Naive B cell (primary cell): ENCODE measurements at regions not wholly inside any gene's neighbourhood (a gene's known extent, or its start where the extent isn't known, plus 50 kb on each side); places are given as distances from the start of the nearest gene placed in this dataset.

ENCODE experiments used
- ATAC-seq, 2 donors: fragments of 150-1000 bp; cut with Tn5 transposase; 2 replicates each; pipeline ENCODE4 v1.10.0; 2021; ENCODE audit warnings: low read depth in 2 of 2, mild to moderate bottlenecking in 2 of 2, moderate library complexity in 2 of 2
- DNase-seq: peaks from one replicate; pipeline ENCODE4 v3.0.0; 2022
- H3K27ac Mint-ChIP-seq, 6 donors: one replicate each; pipeline ENCODE4 v1.8.0; 2020 to 2022; ENCODE audit warnings: mild to moderate bottlenecking in 6 of 6, mixed read lengths in 6 of 6, moderate library complexity in 5 of 6, inconsistent platforms in 2 of 6
- H3K27me3 Mint-ChIP-seq, 3 donors: one replicate each; pipeline ENCODE4 v1.8.0; 2021 to 2022; ENCODE audit warnings: mixed read lengths in 3 of 3, mild to moderate bottlenecking in 1 of 3
- H3K36me3 Mint-ChIP-seq, 2 donors: one replicate each; pipeline ENCODE4 v1.8.0; 2020 to 2022; ENCODE audit warnings: mixed read lengths in 2 of 2, inconsistent platforms in 1 of 2, mild to moderate bottlenecking in 1 of 2
- H3K4me1 Mint-ChIP-seq, 3 donors: one replicate each; pipeline ENCODE4 v1.8.0; 2020 to 2022; ENCODE audit warnings: mixed read lengths in 3 of 3, inconsistent platforms in 1 of 3, mild to moderate bottlenecking in 1 of 3, moderate library complexity in 1 of 3
- H3K4me3 Mint-ChIP-seq, 8 donors: one replicate each; pipeline ENCODE4 v1.8.0; 2020 to 2022; ENCODE audit warnings: mild to moderate bottlenecking in 8 of 8, mixed read lengths in 8 of 8, moderate library complexity in 8 of 8, inconsistent platforms in 2 of 8
- H3K9me3 Mint-ChIP-seq, 7 donors: one replicate each; pipeline ENCODE4 v1.8.0; 2020 to 2022; ENCODE audit warnings: mixed read lengths in 7 of 7, mild to moderate bottlenecking in 5 of 7, inconsistent platforms in 2 of 7, moderate library complexity in 1 of 7

DNA sequence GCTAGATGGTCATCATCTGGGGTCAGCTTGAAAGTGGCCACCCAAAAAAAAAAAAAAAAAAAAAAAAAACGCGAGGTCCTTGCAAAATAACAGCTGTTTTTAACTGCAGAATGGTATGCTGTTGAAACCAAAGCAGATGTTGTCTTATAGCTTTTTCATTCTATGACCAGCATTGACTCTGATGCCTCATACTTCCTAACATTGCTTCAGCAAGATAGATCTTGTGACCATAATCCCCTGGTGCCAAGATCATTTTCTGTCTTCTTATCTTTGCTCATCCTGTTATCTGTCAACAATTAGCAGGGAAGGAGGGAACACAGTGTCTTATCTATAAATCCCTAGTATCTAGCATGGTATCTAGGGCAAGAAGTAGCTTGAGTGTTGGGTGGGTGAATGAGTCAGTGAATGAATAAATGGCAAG is 181.5 kb downstream of the PLPP3 start:
- DNase-seq = no peak
- no peak for ATAC-seq
- H3K27ac Mint-ChIP-seq = no peak overlapping the region
- H3K4me1 Mint-ChIP-seq = peaks cover 21 to 27% (median 26%) of the 10 kb centered on the region in 3 donors
- no peak overlapping the region for H3K4me3 Mint-ChIP-seq
- H3K36me3 Mint-ChIP-seq = peaks cover 0 to 6% of the 10 kb centered on the region in 2 donors
- peaks cover 0 to 7% (median 0%) of the 10 kb centered on the region in 7 donors for H3K9me3 Mint-ChIP-seq
- peaks cover under 1 to 11% (median 8%) of the 10 kb centered on the region in 3 donors for H3K27me3 Mint-ChIP-seq

DNA sequence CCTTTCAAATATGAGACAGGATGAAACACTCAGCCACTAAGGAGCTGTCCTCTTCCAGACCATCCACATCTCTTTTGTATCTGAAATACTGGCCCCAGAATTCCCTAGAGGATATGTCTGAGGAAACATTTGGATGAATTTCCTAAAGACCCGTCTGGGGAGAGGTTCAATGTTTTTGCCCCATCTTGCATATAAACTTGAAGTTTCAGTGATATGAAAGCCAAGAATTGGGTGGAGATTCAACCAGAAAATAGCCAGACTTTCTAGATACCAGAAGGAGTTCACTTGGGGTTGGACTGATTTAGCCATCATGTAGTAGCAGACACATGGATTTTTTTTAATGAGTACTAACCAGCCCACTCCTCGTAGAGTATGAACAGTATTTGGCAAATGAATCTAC is 182.0 kb downstream of the PLPP3 start:
- peaks cover 21 to 26% (median 23%) of the 10 kb centered on the region in 3 donors for H3K4me1 Mint-ChIP-seq
- no peak overlapping the region for H3K4me3 Mint-ChIP-seq
- H3K36me3 Mint-ChIP-seq = peaks cover 0 to 6% of the 10 kb centered on the region in 2 donors
- DNase-seq (no peak), ATAC-seq (no peak)
- H3K27ac Mint-ChIP-seq = no peak overlapping the region
- peaks cover 5 to 11% (median 8%) of the 10 kb centered on the region in 3 donors for H3K27me3 Mint-ChIP-seq
- H3K9me3 Mint-ChIP-seq = peaks cover 0 to 7% (median 0%) of the 10 kb centered on the region in 7 donors

DNA sequence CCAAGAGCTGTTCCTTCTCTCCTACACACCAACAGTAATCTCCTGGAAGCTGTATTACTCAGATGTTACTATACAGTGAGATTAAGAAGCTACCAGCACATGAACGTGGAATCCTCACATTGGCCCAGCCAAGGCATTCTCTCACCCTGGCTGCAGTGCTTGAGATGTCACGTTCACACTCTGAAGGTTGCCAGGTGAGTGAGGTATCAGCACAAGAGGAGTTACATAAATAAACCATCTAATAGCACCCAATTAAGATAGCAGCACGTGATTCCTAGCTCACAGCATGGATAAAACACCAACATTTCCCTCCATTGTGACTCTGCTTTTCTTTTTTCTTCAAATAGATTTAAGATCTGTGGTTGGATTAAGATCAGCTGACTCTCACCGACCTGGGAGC is 182.8 kb downstream of the PLPP3 start:
- Mint-ChIP-seq H3K27ac (no peak overlapping the region), H3K36me3 (no peaks in the 10 kb centered on the region), H3K27me3 (peaks cover 8 to 11% (median 10%) of the 10 kb centered on the region in 3 donors), H3K4me1 (peaks cover 14 to 18% (median 16%) of the 10 kb centered on the region in 3 donors), H3K9me3 (peaks cover 0 to 4% (median 0%) of the 10 kb centered on the region in 7 donors), H3K4me3 (no peak overlapping the region)
- DNase-seq = no peak
- ATAC-seq = no peak

DNA sequence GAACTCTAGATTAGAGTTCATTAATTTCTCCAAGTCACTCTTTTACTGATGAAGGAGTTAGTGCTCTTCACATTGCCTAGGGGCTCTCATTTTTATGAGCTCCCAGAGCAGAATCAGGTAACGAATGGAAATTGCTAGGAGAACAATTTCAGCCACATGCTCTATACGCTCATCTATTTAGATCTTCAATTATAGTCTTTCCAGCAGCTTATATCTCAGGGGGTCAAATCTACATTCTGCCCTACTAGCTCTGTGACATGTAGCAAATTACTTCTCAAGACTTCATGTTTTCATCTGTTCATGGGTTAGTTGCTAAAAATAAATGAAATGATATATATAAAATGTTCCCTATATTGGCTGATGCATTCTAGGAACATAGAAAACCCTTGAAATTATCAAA is 183.6 kb downstream of the PLPP3 start:
- Mint-ChIP-seq H3K36me3 (no peaks in the 10 kb centered on the region), H3K4me1 (peaks cover 6 to 10% (median 8%) of the 10 kb centered on the region in 3 donors), H3K27me3 (peaks cover 14 to 17% (median 16%) of the 10 kb centered on the region in 3 donors), H3K27ac (no peak overlapping the region), H3K9me3 (peaks cover 0 to 4% (median 0%) of the 10 kb centered on the region in 7 donors), H3K4me3 (no peak overlapping the region)
- ATAC-seq = no peak
- no peak for DNase-seq

DNA sequence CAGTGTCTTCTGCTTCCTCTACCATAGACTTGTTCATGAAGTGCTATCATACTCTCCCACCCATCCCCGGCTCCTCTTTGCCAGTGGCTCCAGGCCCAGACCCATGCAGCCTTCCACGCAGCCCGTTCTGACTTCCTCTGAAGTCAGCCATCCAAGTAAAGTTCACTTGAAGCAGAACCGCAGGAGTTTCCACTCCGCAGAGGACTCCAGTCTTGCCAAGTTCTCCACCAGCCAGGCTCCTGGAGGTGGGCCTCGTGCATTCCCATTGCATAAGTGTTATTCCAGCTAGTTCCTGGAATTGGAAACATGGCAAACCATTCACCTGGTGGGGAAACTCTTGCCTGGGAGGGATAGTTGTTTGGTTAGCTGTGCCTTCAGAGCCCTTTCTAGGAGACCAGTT is 185.1 kb downstream of the PLPP3 start:
- Mint-ChIP-seq H3K9me3 (peaks cover 0 to 4% (median 0%) of the 10 kb centered on the region in 7 donors), H3K27ac (peak overlapping the region in 1 of 6 donors; percentile 73), H3K27me3 (peaks cover 15 to 19% (median 16%) of the 10 kb centered on the region in 3 donors), H3K36me3 (no peaks in the 10 kb centered on the region), H3K4me3 (no peak overlapping the region), H3K4me1 (no peaks in the 10 kb centered on the region)
- DNase-seq = no peak
- ATAC-seq = no peak

DNA sequence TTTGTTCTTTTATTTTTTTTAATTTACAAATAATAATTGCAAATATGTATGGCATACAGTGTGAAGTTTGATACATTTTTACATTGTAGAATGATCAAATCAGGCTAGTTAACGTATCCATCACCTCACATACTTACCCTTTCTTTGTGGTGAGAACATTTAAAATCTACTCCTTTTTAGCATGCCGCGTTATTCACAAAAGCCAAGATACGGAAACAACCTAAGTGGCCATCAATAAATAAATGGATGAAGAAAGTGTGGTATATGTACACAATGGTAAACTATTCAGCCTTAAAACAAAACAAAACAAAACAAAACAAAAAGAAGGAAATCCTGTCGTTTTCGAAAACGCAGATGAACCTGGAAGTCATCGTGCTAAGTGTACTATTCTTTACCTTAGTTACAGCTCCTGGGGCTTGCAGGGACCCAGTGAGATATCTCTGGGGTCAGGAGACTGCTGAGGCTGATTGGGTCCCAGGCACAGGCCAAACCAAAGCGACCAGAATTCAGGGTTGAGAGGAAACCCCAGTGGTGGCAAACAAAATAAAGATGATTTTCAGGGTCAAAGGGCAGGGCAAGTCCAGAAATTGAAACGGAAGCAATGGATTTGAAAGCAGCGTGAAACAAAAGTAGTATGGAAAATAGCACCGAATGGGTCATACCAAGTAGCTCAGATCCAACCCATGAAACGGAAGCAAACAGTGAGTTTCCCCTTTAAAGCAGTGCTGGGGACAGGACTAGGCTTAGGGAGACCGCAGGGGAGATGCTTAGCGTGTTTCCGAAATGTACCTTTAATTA is 188.2 kb downstream of the PLPP3 start:
- Mint-ChIP-seq H3K27me3 (peaks cover 6 to 19% (median 13%) of the 10 kb centered on the region in 3 donors), H3K4me3 (no peak overlapping the region), H3K9me3 (peaks cover 0 to 8% (median 0%) of the 10 kb centered on the region in 7 donors), H3K36me3 (no peaks in the 10 kb centered on the region), H3K4me1 (no peaks in the 10 kb centered on the region), H3K27ac (no peak overlapping the region)
- ATAC-seq (no peak), DNase-seq (no peak)

DNA sequence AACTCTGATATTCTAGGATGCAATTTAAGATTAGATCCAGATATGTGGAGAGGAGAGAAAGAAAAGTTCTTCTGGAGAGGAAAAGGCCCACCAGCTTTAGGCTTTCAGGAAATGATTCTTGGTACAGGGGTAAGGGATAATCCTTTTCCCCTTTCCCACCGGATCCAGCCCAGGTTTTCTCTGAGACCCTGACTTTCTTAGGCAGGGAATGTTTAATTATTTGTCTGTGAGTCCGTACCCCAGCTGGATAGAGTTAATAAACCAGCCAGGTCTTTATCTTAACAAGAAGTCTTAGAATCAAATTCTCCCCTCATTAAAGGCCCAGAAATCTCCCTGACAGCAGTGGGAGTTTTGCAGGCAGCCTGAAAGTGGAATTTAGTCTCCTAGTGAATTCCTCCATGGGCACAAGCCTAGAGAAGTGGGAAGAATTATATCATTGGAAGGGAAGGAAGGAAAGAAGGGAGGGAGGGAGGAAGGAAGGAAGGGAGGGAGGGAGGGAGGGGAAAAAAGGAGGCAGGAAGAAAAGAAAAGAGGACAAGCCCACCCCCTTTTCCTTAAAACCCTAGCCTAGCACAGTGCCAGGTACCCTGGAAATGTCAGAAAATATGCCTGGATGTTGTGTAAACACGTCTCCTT is 189.0 kb downstream of the PLPP3 start:
- Mint-ChIP-seq H3K36me3 (no peaks in the 10 kb centered on the region), H3K27ac (no peak overlapping the region), H3K4me3 (no peak overlapping the region), H3K27me3 (peaks cover 6 to 19% (median 13%) of the 10 kb centered on the region in 3 donors), H3K9me3 (peaks cover 0 to 8% (median 0%) of the 10 kb centered on the region in 7 donors), H3K4me1 (no peaks in the 10 kb centered on the region)
- DNase-seq = no peak
- no peak for ATAC-seq

DNA sequence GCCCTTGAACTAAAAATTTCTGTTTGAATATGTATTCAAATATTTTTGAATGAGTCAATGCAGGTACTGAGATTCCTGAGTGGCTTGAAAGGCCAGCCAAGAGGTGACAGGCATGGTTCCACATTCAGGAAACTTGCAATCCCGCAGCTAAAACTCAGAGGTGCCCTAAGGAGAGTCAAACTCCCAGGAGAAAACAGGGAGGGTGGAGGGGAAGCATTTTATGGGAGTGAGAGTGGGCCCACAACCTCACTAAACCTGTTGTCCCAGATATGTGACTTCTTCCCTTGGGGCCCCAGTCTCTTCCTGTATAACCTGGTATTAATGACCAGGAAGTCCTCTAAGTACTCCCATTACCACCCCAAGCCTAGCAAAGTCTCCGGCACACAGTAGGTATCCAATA is 189.6 kb downstream of the PLPP3 start:
- Mint-ChIP-seq H3K27ac (peak overlapping the region in 1 of 6 donors; percentile 36), H3K4me3 (no peak overlapping the region), H3K36me3 (no peaks in the 10 kb centered on the region), H3K4me1 (no peaks in the 10 kb centered on the region), H3K27me3 (peaks cover 6 to 19% (median 13%) of the 10 kb centered on the region in 3 donors), H3K9me3 (peaks cover 0 to 8% (median 0%) of the 10 kb centered on the region in 7 donors)
- no peak for ATAC-seq
- no peak for DNase-seq

DNA sequence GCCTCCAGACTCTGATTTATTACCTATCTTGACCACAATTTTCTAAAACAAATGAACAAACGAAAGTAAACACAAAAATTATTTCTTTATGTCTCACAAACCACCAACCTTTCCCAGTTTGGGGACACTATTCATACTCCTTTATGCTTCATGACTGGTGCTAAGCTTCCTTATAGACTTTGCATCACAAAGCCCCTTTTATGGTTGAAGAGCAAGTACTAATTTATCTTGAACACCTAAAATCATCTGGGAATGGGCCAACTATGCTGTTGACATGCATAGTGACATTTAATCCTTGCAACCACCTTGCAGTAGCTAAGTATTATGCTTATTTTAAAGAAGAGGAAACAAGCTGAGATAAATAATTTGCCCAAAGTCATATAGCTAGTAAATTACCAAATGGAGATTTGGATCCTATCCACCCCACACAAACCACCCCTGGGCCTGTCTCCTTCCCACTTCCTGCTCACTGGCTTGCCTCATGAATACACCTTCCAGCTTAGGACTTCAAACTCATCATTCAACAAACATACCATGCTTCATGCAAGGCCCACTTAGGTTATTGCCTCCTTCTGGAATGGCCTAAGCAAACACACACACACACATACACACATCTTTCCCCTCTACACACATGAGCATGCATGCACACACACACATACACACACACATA is 192.2 kb downstream of the PLPP3 start:
- H3K36me3 Mint-ChIP-seq = no peaks in the 10 kb centered on the region
- DNase-seq (no peak), ATAC-seq (no peak)
- peaks cover 6 to 12% (median 6%) of the 10 kb centered on the region in 3 donors for H3K27me3 Mint-ChIP-seq
- H3K4me3 Mint-ChIP-seq = peak overlapping the region in 1 of 8 donors; percentile 34
- H3K4me1 Mint-ChIP-seq = no peaks in the 10 kb centered on the region
- H3K27ac Mint-ChIP-seq = no peak overlapping the region
- H3K9me3 Mint-ChIP-seq = peaks cover 0 to 7% (median 0%) of the 10 kb centered on the region in 7 donors

DNA sequence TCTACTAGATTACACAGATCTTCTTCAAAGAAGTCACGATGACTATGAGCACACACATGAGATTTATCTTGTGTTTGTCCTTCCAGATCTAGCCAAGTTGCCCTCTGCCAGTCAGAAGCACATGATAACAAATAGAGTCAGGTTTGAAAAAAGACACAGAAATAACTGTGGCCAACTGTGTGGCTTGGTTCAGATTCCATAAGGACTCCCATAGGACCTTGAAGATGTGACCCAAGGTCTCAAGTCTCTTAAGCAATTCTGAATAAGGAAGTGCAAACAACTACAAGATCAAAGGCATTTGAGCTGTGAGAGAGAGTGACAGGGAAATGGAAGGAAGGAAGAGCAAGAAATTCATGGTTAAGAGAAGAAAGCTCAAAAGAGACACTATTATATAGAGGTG is 194.0 kb downstream of the PLPP3 start:
- Mint-ChIP-seq H3K4me1 (no peaks in the 10 kb centered on the region), H3K9me3 (peaks cover 0 to 7% (median 0%) of the 10 kb centered on the region in 7 donors), H3K36me3 (no peaks in the 10 kb centered on the region), H3K4me3 (no peak overlapping the region), H3K27me3 (no peaks in the 10 kb centered on the region), H3K27ac (no peak overlapping the region)
- DNase-seq (no peak), ATAC-seq (no peak)

DNA sequence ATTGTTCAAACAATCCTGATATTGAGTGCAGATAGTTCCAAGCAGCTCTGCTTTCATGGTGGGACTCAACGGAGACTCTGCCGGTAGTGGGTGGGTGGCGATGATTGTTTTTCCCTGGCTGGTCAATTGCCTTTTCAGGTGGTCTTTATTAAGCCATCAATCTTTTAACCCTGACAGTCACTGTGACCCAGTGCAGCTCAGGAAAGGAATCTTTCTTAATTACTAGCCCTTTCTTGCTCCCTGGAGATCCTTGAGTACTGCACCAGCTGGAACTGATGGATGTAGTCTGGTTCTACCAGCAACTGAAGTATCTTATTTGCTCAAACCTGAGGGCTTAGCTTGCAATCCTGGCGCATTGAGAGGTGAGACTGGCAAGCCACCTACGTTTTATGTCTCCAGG is 196.4 kb downstream of the PLPP3 start:
- Mint-ChIP-seq H3K9me3 (peaks cover 0 to 1% (median 0%) of the 10 kb centered on the region in 7 donors), H3K27me3 (no peaks in the 10 kb centered on the region), H3K36me3 (no peaks in the 10 kb centered on the region), H3K27ac (no peak overlapping the region), H3K4me3 (no peak overlapping the region), H3K4me1 (no peaks in the 10 kb centered on the region)
- no peak for ATAC-seq
- DNase-seq = no peak

DNA sequence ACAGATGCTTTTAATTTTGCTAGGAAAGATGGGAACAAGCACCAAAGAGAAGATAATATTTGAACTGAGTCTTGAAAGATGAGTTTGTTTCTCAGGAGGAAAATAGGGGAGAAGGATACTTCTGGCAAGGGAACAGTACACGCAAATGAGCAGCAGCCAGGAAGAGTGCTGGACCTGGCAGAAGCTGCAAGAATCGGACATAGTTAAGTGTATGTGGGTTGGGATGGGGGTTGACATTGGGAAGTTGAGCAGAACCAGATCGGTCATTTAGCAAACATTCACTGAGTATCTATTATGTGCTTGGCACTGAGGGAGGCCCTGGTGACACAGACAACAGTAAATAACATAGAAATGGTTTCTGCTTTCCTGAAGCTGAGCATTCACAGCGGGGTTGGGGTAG is 198.8 kb downstream of the PLPP3 start:
- H3K9me3 Mint-ChIP-seq = no peaks in the 10 kb centered on the region
- H3K4me1 Mint-ChIP-seq = peaks cover 0 to 6% (median 5%) of the 10 kb centered on the region in 3 donors
- no peak for DNase-seq
- H3K4me3 Mint-ChIP-seq = no peak overlapping the region
- H3K27me3 Mint-ChIP-seq = peaks cover 6 to 9% (median 7%) of the 10 kb centered on the region in 3 donors
- H3K36me3 Mint-ChIP-seq = no peaks in the 10 kb centered on the region
- no peak overlapping the region for H3K27ac Mint-ChIP-seq
- ATAC-seq = no peak

DNA sequence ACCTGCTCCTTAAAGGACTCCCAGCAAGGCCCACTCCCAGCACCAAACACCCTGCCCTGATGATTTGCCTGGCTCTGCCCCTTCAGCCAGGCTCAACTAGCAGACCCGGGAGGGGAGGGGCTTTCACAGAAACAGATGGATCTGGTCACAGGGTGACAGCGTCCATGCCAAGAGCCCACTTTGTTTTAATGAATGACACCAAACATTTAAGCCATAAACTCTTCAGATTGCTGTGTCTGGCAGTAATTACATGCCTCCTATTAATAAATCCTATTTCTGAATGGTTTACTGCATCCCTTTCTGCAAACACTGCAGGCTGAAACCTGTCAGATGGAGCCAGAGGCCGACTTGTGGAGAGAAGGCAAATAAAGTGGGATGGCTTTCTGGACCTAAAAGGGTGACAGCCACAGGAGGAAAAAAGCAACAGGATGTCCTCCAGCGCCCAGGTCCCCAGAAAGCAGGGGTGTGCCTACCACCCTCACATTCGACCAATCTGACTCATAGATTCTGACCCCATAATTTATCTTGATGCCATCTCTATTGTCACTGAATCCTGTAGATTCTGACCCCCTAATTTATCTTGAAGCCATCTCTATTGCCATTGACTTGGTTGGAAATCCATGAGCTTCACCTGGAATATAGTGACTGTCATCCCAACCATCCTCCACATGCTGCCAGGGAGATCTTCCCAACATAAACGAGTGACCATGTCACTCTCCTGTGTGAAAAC is 200.9 kb downstream of the PLPP3 start:
- Mint-ChIP-seq H3K9me3 (no peaks in the 10 kb centered on the region), H3K36me3 (no peaks in the 10 kb centered on the region), H3K27me3 (peaks cover 6 to 22% (median 18%) of the 10 kb centered on the region in 3 donors), H3K27ac (no peak overlapping the region), H3K4me1 (peaks cover 0 to 8% (median 5%) of the 10 kb centered on the region in 3 donors), H3K4me3 (no peak overlapping the region)
- DNase-seq = no peak
- no peak for ATAC-seq
